H1 (cell line): ENCODE measurements at regions not wholly inside any gene's neighbourhood (a gene's known extent, or its start where the extent isn't known, plus 50 kb on each side); places are given as distances from the start of the nearest gene placed in this dataset.

Source experiments
- ATF3 ChIP-seq: IDR thresholded peaks from 2 replicates; pipeline ENCODE4 v1.6.1; 2011; ENCODE audit warnings: low read depth, mild to moderate bottlenecking, low read length; ENCODE audit not compliant: insufficient read depth
- CEBPB ChIP-seq: IDR thresholded peaks from 2 replicates; pipeline ENCODE4 v1.6.1; 2012; ENCODE audit warnings: low read depth, low read length
- CHD1 ChIP-seq: IDR thresholded peaks from 2 replicates; pipeline ENCODE4 v1.6.1; 2012; ENCODE audit warnings: low read depth, low read length, improper control_type of control experiment
- CHD7 ChIP-seq: fragments of 300-600 bp; sonication (generic); IDR thresholded peaks from 2 replicates; pipeline ENCODE4 v1.7.1; 2012; ENCODE audit warnings: low read length, moderate library complexity, mild to moderate bottlenecking, inconsistent platforms; ENCODE audit not compliant: insufficient replicate concordance
- JUND ChIP-seq: IDR thresholded peaks from 2 replicates; pipeline ENCODE4 v1.6.1; 2011; ENCODE audit warnings: mild to moderate bottlenecking, improper control_type of control experiment, low read length
- KDM4A ChIP-seq: IDR thresholded peaks from one replicate; pipeline ENCODE4 v1.7.1; 2012; ENCODE audit warnings: low read depth, mild to moderate bottlenecking, moderate library complexity, low read length, inconsistent platforms; ENCODE audit not compliant: severe bottlenecking
- MAFK ChIP-seq: IDR thresholded peaks from 2 replicates; pipeline ENCODE4 v1.6.1; 2012; ENCODE audit warnings: low read depth, mild to moderate bottlenecking, improper control_type of control experiment, low read length
- MAX ChIP-seq: IDR thresholded peaks from 2 replicates; pipeline ENCODE4 v1.6.1; 2012; ENCODE audit warnings: inconsistent platforms
- NRF1 ChIP-seq: IDR thresholded peaks from 2 replicates; pipeline ENCODE4 v1.6.1; 2011; ENCODE audit warnings: mild to moderate bottlenecking, low read depth, low read length, improper control_type of control experiment
- RBBP5 ChIP-seq: IDR thresholded peaks from 2 replicates; pipeline ENCODE4 v1.7.1; 2012; ENCODE audit warnings: low read depth, mild to moderate bottlenecking, inconsistent platforms, low read length, moderate library complexity, borderline replicate concordance
- RFX5 ChIP-seq: IDR thresholded peaks from 2 replicates; pipeline ENCODE4 v1.6.1; 2011; ENCODE audit warnings: low read depth, low read length, improper control_type of control experiment, borderline replicate concordance

GRCh38 chr11:24247846-24248245 is 249.0 kb upstream of the LUZP2 start (continued):
- TF ChIP-seq CHD7 (no peak), JUND (no peak), CHD1 (no peak), CEBPB (no peak), MAFK (no peak), NRF1 (no peak), KDM4A (no peak), ATF3 (no peak), RBBP5 (no peak), RFX5 (no peak), MAX (no peak)
